ENCODE measurements at regions not wholly inside any gene's neighbourhood (a gene's known extent, or its start where the extent isn't known, plus 50 kb on each side); places are given as distances from the start of the nearest gene placed in this dataset.
"Not testable (repeated sequence)": the region's sequence is repeated elsewhere in the genome, so short reads cannot be mapped to it uniquely, and the experiment has no call there.

GRCh38 chr17:30719131-30719973 is 105.1 kb downstream of the CRLF3 start:
- not testable (repeated sequence) for H3K4me1 ChIP-seq (ENCODE audit: insufficient read depth, low read length, poor library complexity, severe bottlenecking); H2AFZ ChIP-seq (ENCODE audit: low read length); H3K9me2 ChIP-seq (replicated peaks; ENCODE audit: low read depth, low read length); H3K36me3 ChIP-seq (ENCODE audit: insufficient read depth, low read length); H3K4me2 ChIP-seq (ENCODE audit: low read depth, low read length, poor library complexity, severe bottlenecking); H3K9me3 ChIP-seq (ENCODE audit: insufficient read depth, low read depth, low read length); H3K27me3 ChIP-seq (ENCODE audit: insufficient read depth, low read length, poor library complexity, severe bottlenecking); H3K4me3 ChIP-seq (ENCODE audit: low read length, poor library complexity, severe bottlenecking); H3K9ac ChIP-seq (ENCODE audit: low read depth, low read length, poor library complexity, severe bottlenecking); H3F3A ChIP-seq (ENCODE audit: low read depth)
- TF ChIP-seq CTCF (conservative IDR thresholded peaks at IDR 0.05; ENCODE audit: low read length) = peak; percentile 74
- Histone ChIP-seq H4K20me1 (ENCODE audit: insufficient read depth, low read length, poor library complexity, severe bottlenecking) (peaks cover 12% of the 10 kb centered on the region), H3K79me2 (ENCODE audit: insufficient read depth, low read length) (peaks cover 83% of the 10 kb centered on the region)

GRCh38 chr17:30718691-30719090 is 105.8 kb downstream of the CRLF3 start:
- not testable (repeated sequence) for H3K4me2 ChIP-seq (ENCODE audit: low read depth, low read length, poor library complexity, severe bottlenecking); H2AFZ ChIP-seq (ENCODE audit: low read length); H3K9me3 ChIP-seq (ENCODE audit: insufficient read depth, low read depth, low read length); H3K9ac ChIP-seq (ENCODE audit: low read depth, low read length, poor library complexity, severe bottlenecking); H3K9me2 ChIP-seq (replicated peaks; ENCODE audit: low read depth, low read length); H3K4me1 ChIP-seq (ENCODE audit: insufficient read depth, low read length, poor library complexity, severe bottlenecking); H3K4me3 ChIP-seq (ENCODE audit: low read length, poor library complexity, severe bottlenecking); H3K36me3 ChIP-seq (ENCODE audit: insufficient read depth, low read length); H3F3A ChIP-seq (ENCODE audit: low read depth); H3K27me3 ChIP-seq (ENCODE audit: insufficient read depth, low read length, poor library complexity, severe bottlenecking)
- Histone ChIP-seq H3K79me2 (ENCODE audit: insufficient read depth, low read length) (peaks cover 86% of the 10 kb centered on the region), H4K20me1 (ENCODE audit: insufficient read depth, low read length, poor library complexity, severe bottlenecking) (peaks cover 15% of the 10 kb centered on the region)

GRCh38 chr17:30718099-30718447 is 106.4 kb downstream of the CRLF3 start:
- H3K4me1 ChIP-seq (ENCODE audit: insufficient read depth, low read length, poor library complexity, severe bottlenecking); H3K36me3 ChIP-seq (ENCODE audit: insufficient read depth, low read length); H3K9me3 ChIP-seq (ENCODE audit: insufficient read depth, low read depth, low read length); H3F3A ChIP-seq (ENCODE audit: low read depth); H3K4me3 ChIP-seq (ENCODE audit: low read length, poor library complexity, severe bottlenecking); H2AFZ ChIP-seq (ENCODE audit: low read length); H3K9me2 ChIP-seq (replicated peaks; ENCODE audit: low read depth, low read length); H3K27me3 ChIP-seq (ENCODE audit: insufficient read depth, low read length, poor library complexity, severe bottlenecking); H3K4me2 ChIP-seq (ENCODE audit: low read depth, low read length, poor library complexity, severe bottlenecking); H3K9ac ChIP-seq (ENCODE audit: low read depth, low read length, poor library complexity, severe bottlenecking): not testable (repeated sequence)
- H3K79me2 ChIP-seq (ENCODE audit: insufficient read depth, low read length) = peaks cover 86% of the 10 kb centered on the region
- peaks cover 15% of the 10 kb centered on the region for H4K20me1 ChIP-seq (ENCODE audit: insufficient read depth, low read length, poor library complexity, severe bottlenecking)

GRCh38 chr17:30717291-30718098 is 107.0 kb downstream of the CRLF3 start:
- H3K9ac ChIP-seq (ENCODE audit: low read depth, low read length, poor library complexity, severe bottlenecking) = no peak overlapping the region
- H3K4me2 ChIP-seq (ENCODE audit: low read depth, low read length, poor library complexity, severe bottlenecking) = no peak overlapping the region
- no peak overlapping the region for H2AFZ ChIP-seq (ENCODE audit: low read length)
- H3K36me3 ChIP-seq (ENCODE audit: insufficient read depth, low read length) = no peaks in the 10 kb centered on the region
- H3K9me3 ChIP-seq (ENCODE audit: insufficient read depth, low read depth, low read length) = no peaks in the 10 kb centered on the region
- H3F3A ChIP-seq (ENCODE audit: low read depth) = no peaks in the 10 kb centered on the region
- no peak overlapping the region for H3K4me3 ChIP-seq (ENCODE audit: low read length, poor library complexity, severe bottlenecking)
- H3K79me2 ChIP-seq (ENCODE audit: insufficient read depth, low read length) = peaks cover 88% of the 10 kb centered on the region
- peaks cover 15% of the 10 kb centered on the region for H4K20me1 ChIP-seq (ENCODE audit: insufficient read depth, low read length, poor library complexity, severe bottlenecking)
- H3K4me1 ChIP-seq (ENCODE audit: insufficient read depth, low read length, poor library complexity, severe bottlenecking) = no peaks in the 10 kb centered on the region
- H3K27me3 ChIP-seq (ENCODE audit: insufficient read depth, low read length, poor library complexity, severe bottlenecking) = no peaks in the 10 kb centered on the region
- no peak for TF ChIP-seq EZH2phosphoT487 (IDR thresholded peaks at IDR 0.05; ENCODE audit: borderline replicate concordance)
- no peak for TF ChIP-seq CTCF (conservative IDR thresholded peaks at IDR 0.05; ENCODE audit: low read length)
- no peaks in the 10 kb centered on the region for H3K9me2 ChIP-seq (replicated peaks; ENCODE audit: low read depth, low read length)

All from Loucy (cell line).